A549 (cell line): ENCODE measurements at regions not wholly inside any gene's neighbourhood (a gene's known extent, or its start where the extent isn't known, plus 50 kb on each side); places are given as distances from the start of the nearest gene placed in this dataset.

ENCODE experiments used
- ATAC-seq, 2 experiments: fragments of 200-7000 bp in 1 of 2; fragments of >200 bp in 1 of 2; cut with Nextera tagmentation in 1 of 2; cut with Tn5 transposase in 1 of 2; 3 replicates each; pipeline versions ENCODE4 v1.8.0 to v1.9.1; 2018 to 2020; ENCODE audit warnings: mild to moderate bottlenecking in 1 of 2, moderate library complexity in 1 of 2
- CTCF ChIA-PET: fragments of 300-600 bp; sonication (Branson Sonifier 250); formaldehyde crosslinking; extraction: SDS; loops from one replicate; lab custom pipeline; 2021; ENCODE audit warnings: antibody characterized with exemption, inconsistent platforms; lab: Yijun Ruan, JAX
- POLR2A ChIA-PET: fragments of 350-600 bp; formaldehyde crosslinking; extraction: SDS; loops from one replicate; lab custom pipeline; 2021; ENCODE audit warnings: antibody characterized with exemption, inconsistent platforms; lab: Yijun Ruan, JAX
- DNase-seq, 2 experiments: peaks; one replicate each; pipeline versions ENCODE4 v3.0.0 to v3.0.0-alpha.2; 2011 to 2016; ENCODE audit warnings: low read depth in 1 of 2, low spot score in 1 of 2
- FAIRE-seq: peaks from 2 replicates; lab custom pipeline; 2011; peaks lifted over from hg19 to GRCh38; lab: Jason Lieb, UNC
- H3K27ac ChIP-seq, 2 experiments: fragments of >200 bp; sonication (Bioruptor Twin); formaldehyde crosslinking; 3 replicates each; pipeline ENCODE4 v1.5.1; 2016 to 2017
- H3K4me1 ChIP-seq: fragments of >200 bp; sonication (Bioruptor Twin); formaldehyde crosslinking; 3 replicates; pipeline ENCODE4 v1.6.1; 2016
- H3K4me2 ChIP-seq: fragments of >200 bp; sonication (Bioruptor Twin); formaldehyde crosslinking; 3 replicates; pipeline ENCODE4 v1.6.1; 2016
- H3K4me3 ChIP-seq: fragments of >200 bp; sonication (Bioruptor Twin); formaldehyde crosslinking; 3 replicates; pipeline ENCODE4 v1.5.1; 2016
- H3K9me3 ChIP-seq: fragments of >200 bp; sonication (Bioruptor Twin); formaldehyde crosslinking; 3 replicates; pipeline ENCODE4 v1.6.1; 2016
- BHLHE40 ChIP-seq: IDR thresholded peaks from 2 replicates; pipeline ENCODE4 v1.6.1; 2012; ENCODE audit warnings: low read depth, low read length, inconsistent platforms
- CEBPB ChIP-seq, 2 experiments: fragments of >200 bp in 1 of 2; sonication (Bioruptor Twin) in 1 of 2; formaldehyde crosslinking in 1 of 2; IDR thresholded peaks; 2 replicates each; pipeline ENCODE4 v1.6.1; 2012 to 2016
- CHD2 ChIP-seq: fragments of 150-350 bp; IDR thresholded peaks from 2 replicates; pipeline ENCODE4 v1.6.1; 2014; ENCODE audit warnings: low read length; ENCODE audit not compliant: partially characterized antibody
- CHD4 ChIP-seq: fragments of 200-600 bp; sonication (generic); IDR thresholded peaks from 2 replicates; pipeline ENCODE4 v1.6.1; 2016; ENCODE audit warnings: antibody characterized with exemption, mild to moderate bottlenecking, borderline replicate concordance
- EHF ChIP-seq: fragments of 250-450 bp; sonication (Bioruptor Pico); IDR thresholded peaks from 2 replicates; pipeline ENCODE4 v1.5.0; 2020; ENCODE audit warnings: mild to moderate bottlenecking
- ESRRA ChIP-seq: fragments of 150-350 bp; IDR thresholded peaks from 2 replicates; pipeline ENCODE4 v1.6.1; 2014; ENCODE audit warnings: mild to moderate bottlenecking, low read length, borderline replicate concordance
- FOSB ChIP-seq: fragments of 250-450 bp; sonication (Bioruptor Pico); IDR thresholded peaks from 2 replicates; pipeline ENCODE4 v1.5.0; 2020; ENCODE audit warnings: mild to moderate bottlenecking, moderate library complexity
- HDAC2 ChIP-seq: fragments of 200-600 bp; sonication (generic); IDR thresholded peaks from 2 replicates; pipeline ENCODE4 v1.6.1; 2016
- HES2 ChIP-seq: fragments of >200 bp; sonication (Bioruptor Twin); formaldehyde crosslinking; IDR thresholded peaks from 2 replicates; pipeline ENCODE4 v1.6.1; 2016
- JUN ChIP-seq, 2 experiments: fragments of >200 bp; sonication (Bioruptor Twin); formaldehyde crosslinking; IDR thresholded peaks; 2 replicates in 1 of 2; 3 replicates in 1 of 2; pipeline ENCODE4 v1.6.1; 2016 to 2017
- KDM1A ChIP-seq: fragments of 200-600 bp; sonication (generic); IDR thresholded peaks from 2 replicates; pipeline ENCODE4 v1.6.1; 2016; ENCODE audit warnings: low read depth, mild to moderate bottlenecking
- MAZ ChIP-seq: fragments of 150-350 bp; IDR thresholded peaks from 2 replicates; pipeline ENCODE4 v1.6.1; 2014; ENCODE audit warnings: antibody characterized with exemption, low read depth, low read length, borderline replicate concordance
- MYC ChIP-seq: IDR thresholded peaks from 2 replicates; pipeline ENCODE4 v1.6.1; 2012; ENCODE audit warnings: mild to moderate bottlenecking, inconsistent platforms, low read length, improper control_type of control experiment, borderline replicate concordance
- NFE2L2 ChIP-seq: fragments of 150-350 bp; conservative IDR thresholded peaks from 2 replicates; pipeline ENCODE4 v1.6.1; 2014; ENCODE audit warnings: low read length
- PBX3 ChIP-seq: IDR thresholded peaks from 2 replicates; pipeline ENCODE4 v1.6.1; 2012
- PHF8 ChIP-seq: fragments of 200-600 bp; sonication (generic); IDR thresholded peaks from 2 replicates; pipeline ENCODE4 v1.6.1; 2016; ENCODE audit warnings: low read depth, mild to moderate bottlenecking, antibody characterized with exemption, moderate library complexity, borderline replicate concordance
- POLR2A ChIP-seq: IDR thresholded peaks from 2 replicates; pipeline ENCODE4 v1.6.1; 2012; ENCODE audit warnings: mild to moderate bottlenecking, low read length
- POLR2AphosphoS2 ChIP-seq: conservative IDR thresholded peaks from 2 replicates; pipeline ENCODE4 v1.6.1; 2012; ENCODE audit warnings: low read length, improper control_type of control experiment, inconsistent platforms
- RAD21 ChIP-seq, 2 experiments: fragments of >200 bp in 1 of 2; sonication (Bioruptor Twin) in 1 of 2; formaldehyde crosslinking in 1 of 2; IDR thresholded peaks in 1 of 2; conservative IDR thresholded peaks in 1 of 2; 2 replicates in 1 of 2; 3 replicates in 1 of 2; pipeline ENCODE4 v1.6.1; 2012 to 2018; ENCODE audit warnings: inconsistent platforms in 1 of 2
- RFX5 ChIP-seq: fragments of 450-650 bp; IDR thresholded peaks from 2 replicates; pipeline ENCODE4 v1.7.1; 2014; ENCODE audit warnings: antibody characterized with exemption, mild to moderate bottlenecking, moderate library complexity
- RNF2 ChIP-seq: fragments of 200-600 bp; sonication (generic); IDR thresholded peaks from 2 replicates; pipeline ENCODE4 v1.6.1; 2016; ENCODE audit warnings: low read depth, mild to moderate bottlenecking, antibody characterized with exemption, moderate library complexity, borderline replicate concordance
- SMC3 ChIP-seq: fragments of >200 bp; sonication (Bioruptor Twin); formaldehyde crosslinking; IDR thresholded peaks from 3 replicates; pipeline ENCODE4 v1.6.1; 2018; ENCODE audit warnings: inconsistent platforms
- SREBF2 ChIP-seq: fragments of 450-650 bp; IDR thresholded peaks from 2 replicates; pipeline ENCODE4 v1.6.1; 2014; ENCODE audit warnings: mild to moderate bottlenecking, moderate library complexity
- TFCP2L1 ChIP-seq: fragments of 250-450 bp; sonication (Bioruptor Pico); IDR thresholded peaks from 2 replicates; pipeline ENCODE4 v1.5.0; 2021; ENCODE audit warnings: mild to moderate bottlenecking
- TP53 ChIP-seq: fragments of 250-450 bp; sonication (Bioruptor Pico); IDR thresholded peaks from 2 replicates; pipeline ENCODE4 v1.5.0; 2021; ENCODE audit warnings: mild to moderate bottlenecking, moderate library complexity
- ZC3H11A ChIP-seq: fragments of 450-650 bp; IDR thresholded peaks from 2 replicates; pipeline ENCODE4 v1.6.1; 2014; ENCODE audit warnings: antibody characterized with exemption, mild to moderate bottlenecking
- ZFP36 ChIP-seq: fragments of 450-650 bp; IDR thresholded peaks from 2 replicates; pipeline ENCODE4 v1.6.1; 2014; ENCODE audit warnings: borderline replicate concordance; ENCODE audit not compliant: partially characterized antibody
- ZNF302 ChIP-seq: fragments of 250-450 bp; sonication (Bioruptor Pico); IDR thresholded peaks from 2 replicates; pipeline ENCODE4 v1.9.0; 2021; ENCODE audit warnings: inconsistent platforms, mild to moderate bottlenecking, moderate library complexity
- ZSCAN20 ChIP-seq: fragments of 250-450 bp; sonication (Bioruptor Pico); IDR thresholded peaks from 2 replicates; pipeline ENCODE4 v1.8.0; 2022; ENCODE audit warnings: mild to moderate bottlenecking, moderate library complexity
- WGBS: methylation state at CpG from one replicate; pipeline ENCODE4 v1.1.6; 2017; ENCODE audit errors: missing lambda C conversion rate; 5-methylcytosine and 5-hydroxymethylcytosine counted together

GRCh38 chr6:125393449-125393858, 91.7 kb upstream of the HDDC2 start:
- TF ChIP-seq ESRRA (no peak), RNF2 (no peak), JUN (IDR thresholded peaks at IDR 0.05) (no peak), FOSB (no peak), PHF8 (no peak), RAD21 (conservative IDR thresholded peaks at IDR 0.05 in 1 of 2, IDR thresholded peaks at IDR 0.05 in 1 of 2) (no peak)
- TF ChIP-seq, all 56 proteins: peak for 0
- ChIA-PET POLR2A (no interaction called here), CTCF (no interaction called here)
- no peak overlapping the region for H3K4me2 ChIP-seq
- H3K4me3 ChIP-seq = no peak overlapping the region
- no peak for FAIRE-seq
- no peak for DNase-seq
- H3K4me1 ChIP-seq = no peaks in the 10 kb centered on the region
- no peak for ATAC-seq
- WGBS = 4% methylated on average over 1 of the region's 1 CpG
- no peaks in the 10 kb centered on the region for H3K9me3 ChIP-seq
- H3K27ac ChIP-seq = no peak overlapping the region

GRCh38 chr6:125406741-125407140, 105.0 kb upstream of the HDDC2 start:
- ChIA-PET CTCF (no interaction called here), POLR2A (no interaction called here)
- Histone ChIP-seq H3K4me2 (no peak overlapping the region), H3K4me3 (no peak overlapping the region), H3K4me1 (no peaks in the 10 kb centered on the region), H3K27ac (no peak overlapping the region), H3K9me3 (no peaks in the 10 kb centered on the region)
- TF ChIP-seq POLR2AphosphoS2 = no peak
- TF ChIP-seq HDAC2 = no peak
- no peak for TF ChIP-seq PBX3
- no peak for TF ChIP-seq ZNF302 (CRISPR knock-in tag)
- TF ChIP-seq ESRRA = no peak
- no peak for TF ChIP-seq TP53
- TF ChIP-seq SMC3 = no peak
- no peak for TF ChIP-seq EHF (CRISPR knock-in tag)
- TF ChIP-seq CHD2 = no peak
- TF ChIP-seq ZC3H11A = no peak
- TF ChIP-seq BHLHE40 = no peak
- TF ChIP-seq CHD4 = no peak
- no peak for TF ChIP-seq RAD21 (conservative IDR thresholded peaks at IDR 0.05 in 1 of 2, IDR thresholded peaks at IDR 0.05 in 1 of 2)
- no peak for TF ChIP-seq MAZ
- TF ChIP-seq JUN (IDR thresholded peaks at IDR 0.05) = no peak
- TF ChIP-seq SREBF2 = no peak
- no peak for TF ChIP-seq KDM1A
- ATAC-seq (no peak), DNase-seq (no peak), FAIRE-seq (no peak)
- 0% methylated on average over 1 of the region's 1 CpG for WGBS

GRCh38 chr6:125414507-125414906, 112.7 kb upstream of the HDDC2 start:
- Histone ChIP-seq H3K27ac (no peak overlapping the region), H3K9me3 (no peaks in the 10 kb centered on the region), H3K4me2 (no peak overlapping the region), H3K4me3 (no peak overlapping the region), H3K4me1 (no peaks in the 10 kb centered on the region)
- no peak for TF ChIP-seq POLR2A
- ATAC-seq = no peak
- CTCF ChIA-PET = no interaction called here
- POLR2A ChIA-PET = no interaction called here
- WGBS = 0% methylated on average over 2 of the region's 2 CpGs
- no peak for FAIRE-seq
- DNase-seq = no peak

- Histone ChIP-seq H3K4me1 (no peaks in the 10 kb centered on the region), H3K27ac (no peak overlapping the region), H3K4me3 (no peak overlapping the region), H3K9me3 (no peaks in the 10 kb centered on the region), H3K4me2 (no peak overlapping the region)
- CTCF ChIA-PET = no interaction called here
- DNase-seq (no peak), FAIRE-seq (no peak), ATAC-seq (no peak)
- TF ChIP-seq POLR2AphosphoS2 = no peak
- TF ChIP-seq KDM1A = no peak
- TF ChIP-seq CHD4 = no peak
- no peak for TF ChIP-seq RFX5
- no peak for TF ChIP-seq BHLHE40
- TF ChIP-seq TP53 = no peak
- no peak for TF ChIP-seq HDAC2
- no peak for TF ChIP-seq HES2
- no peak for TF ChIP-seq CEBPB (IDR thresholded peaks at IDR 0.05)
- TF ChIP-seq CHD2 = no peak
- TF ChIP-seq ZSCAN20 (CRISPR knock-in tag) = no peak
- TF ChIP-seq MYC = no peak
- no peak for TF ChIP-seq NFE2L2
- TF ChIP-seq TFCP2L1 = no peak
- TF ChIP-seq ZFP36 = no peak
- WGBS = 51% methylated on average over 1 of the region's 1 CpG
- POLR2A ChIA-PET = no interaction called here
Observed at GRCh38 chr6:125415913-125416312, 114.1 kb upstream of the HDDC2 start.
